CD14-positive monocyte (primary cell): ENCODE measurements at regions not wholly inside any gene's neighbourhood (a gene's known extent, or its start where the extent isn't known, plus 50 kb on each side); places are given as distances from the start of the nearest gene placed in this dataset.

Source experiments
- DNase-seq, 3 donors: peaks; one replicate each; pipeline ENCODE4 v3.0.0-alpha.2; 2011 to 2022
- H2AFZ ChIP-seq: 2 replicates; pipeline ENCODE4 v1.6.0; 2012; ENCODE audit warnings: mild to moderate bottlenecking, low read depth, low read length, inconsistent platforms; ENCODE audit not compliant: insufficient read depth, poor library complexity, severe bottlenecking
- H3K27ac ChIP-seq, 2 donors: 1 replicate in 1 of 2; 2 replicates in 1 of 2; pipeline ENCODE4 v1.5.1; 2012 to 2013; ENCODE audit warnings: low read length in 2 of 2, control low read depth in 1 of 2, inconsistent platforms in 1 of 2, low read depth in 1 of 2, mild to moderate bottlenecking in 1 of 2
- H3K27me3 ChIP-seq, 2 donors: one replicate each; pipeline versions ENCODE4 v1.6.0 to v1.6.1; 2011 to 2013; ENCODE audit warnings: low read length in 2 of 2; ENCODE audit not compliant: control insufficient read depth in 2 of 2, insufficient read depth in 2 of 2
- H3K36me3 ChIP-seq, 2 donors: replicated peaks in 1 of 2; 1 replicate in 1 of 2; 2 replicates in 1 of 2; pipeline versions ENCODE4 v1.5.1 to v1.6.1; 2012 to 2013; ENCODE audit warnings: low read length in 2 of 2, control low read depth in 1 of 2, inconsistent platforms in 1 of 2, mild to moderate bottlenecking in 1 of 2; ENCODE audit not compliant: insufficient read depth in 2 of 2, control insufficient read depth in 1 of 2
- H3K4me1 ChIP-seq, 2 donors: 1 replicate in 1 of 2; 2 replicates in 1 of 2; pipeline versions ENCODE4 v1.5.1 to v1.6.1; 2012 to 2013; ENCODE audit warnings: low read length in 2 of 2, control low read depth in 1 of 2, inconsistent platforms in 1 of 2, mild to moderate bottlenecking in 1 of 2, moderate library complexity in 1 of 2; ENCODE audit not compliant: insufficient read depth in 2 of 2, control insufficient read depth in 1 of 2
- H3K4me2 ChIP-seq: replicated peaks from 2 replicates; pipeline ENCODE3; 2012; ENCODE audit warnings: low read length, moderate library complexity, mild to moderate bottlenecking; ENCODE audit not compliant: poor library complexity, severe bottlenecking; ENCODE audit errors: extremely low read depth
- H3K4me3 ChIP-seq, 3 experiments: fragments of 200-600 bp in 1 of 3; sonication (generic) in 1 of 3; replicated peaks in 1 of 3; 1 replicate in 2 of 3; 2 replicates in 1 of 3; pipeline ENCODE4 v1.5.1; 2011 to 2013; ENCODE audit warnings: low read length in 3 of 3, mild to moderate bottlenecking in 3 of 3, control low read depth in 2 of 3, low read depth in 2 of 3, inconsistent platforms in 1 of 3, moderate library complexity in 1 of 3
- H3K79me2 ChIP-seq: 2 replicates; pipeline ENCODE4 v1.6.0; 2012; ENCODE audit warnings: mild to moderate bottlenecking, control low read depth, inconsistent platforms, low read length, moderate library complexity; ENCODE audit not compliant: insufficient read depth
- H3K9ac ChIP-seq: 2 replicates; pipeline ENCODE4 v1.6.0; 2017; ENCODE audit warnings: low read length, mild to moderate bottlenecking; ENCODE audit not compliant: insufficient read depth, poor library complexity, severe bottlenecking
- H3K9me3 ChIP-seq, 2 donors: replicated peaks in 1 of 2; 1 replicate in 1 of 2; 2 replicates in 1 of 2; pipeline versions ENCODE4 v1.5.1 to v1.6.1; 2012 to 2013; ENCODE audit warnings: low read length in 2 of 2, control low read depth in 1 of 2; ENCODE audit not compliant: control insufficient read depth in 1 of 2, insufficient read depth in 1 of 2
- H4K20me1 ChIP-seq: 2 replicates; pipeline ENCODE4 v1.6.0; 2012; ENCODE audit warnings: mild to moderate bottlenecking, low read length, control low read depth, moderate library complexity; ENCODE audit not compliant: insufficient read depth
- H3K27ac Mint-ChIP-seq, 7 donors: one replicate each; pipeline ENCODE4 v1.8.0; 2020; ENCODE audit warnings: mild to moderate bottlenecking in 7 of 7, mixed read lengths in 7 of 7, moderate library complexity in 6 of 7, inconsistent platforms in 2 of 7
- H3K27me3 Mint-ChIP-seq, 3 donors: one replicate each; pipeline ENCODE4 v1.8.0; 2021 to 2022; ENCODE audit warnings: low read depth in 3 of 3, mild to moderate bottlenecking in 3 of 3, mixed read lengths in 3 of 3, moderate library complexity in 3 of 3, inconsistent platforms in 1 of 3
- H3K36me3 Mint-ChIP-seq, 2 donors: one replicate each; pipeline ENCODE4 v1.8.0; 2020; ENCODE audit warnings: mixed read lengths in 2 of 2, inconsistent platforms in 1 of 2, mild to moderate bottlenecking in 1 of 2
- H3K4me1 Mint-ChIP-seq: one replicate; pipeline ENCODE4 v1.8.0; 2020; ENCODE audit warnings: mild to moderate bottlenecking, mixed read lengths
- H3K4me3 Mint-ChIP-seq, 2 donors: one replicate each; pipeline ENCODE4 v1.8.0; 2020; ENCODE audit warnings: mild to moderate bottlenecking in 2 of 2, mixed read lengths in 2 of 2, moderate library complexity in 1 of 2
- H3K9me3 Mint-ChIP-seq, 7 donors: one replicate each; pipeline ENCODE4 v1.8.0; 2020 to 2022; ENCODE audit warnings: mixed read lengths in 7 of 7, mild to moderate bottlenecking in 6 of 7, moderate library complexity in 6 of 7, inconsistent platforms in 2 of 7
- CTCF ChIP-seq: fragments of 200-600 bp; IDR thresholded peaks from one replicate; pipeline ENCODE4 v1.8.0; 2022; ENCODE audit warnings: antibody characterized with exemption, mild to moderate bottlenecking
- WGBS: methylation state at CpG from one replicate; pipeline ENCODE4 v1.1.5; 2013; ENCODE audit warnings: missing lambda C conversion rate; ENCODE audit not compliant: insufficient coverage; 5-methylcytosine and 5-hydroxymethylcytosine counted together
- intact Hi-C, 2 donors: fragments of 100-400 bp; cut with micrococcal nuclease; formaldehyde crosslinking; loops; one replicate each; pipeline versions ENCODE4 v1.15.0 to v1.15.1; 2023

DNA sequence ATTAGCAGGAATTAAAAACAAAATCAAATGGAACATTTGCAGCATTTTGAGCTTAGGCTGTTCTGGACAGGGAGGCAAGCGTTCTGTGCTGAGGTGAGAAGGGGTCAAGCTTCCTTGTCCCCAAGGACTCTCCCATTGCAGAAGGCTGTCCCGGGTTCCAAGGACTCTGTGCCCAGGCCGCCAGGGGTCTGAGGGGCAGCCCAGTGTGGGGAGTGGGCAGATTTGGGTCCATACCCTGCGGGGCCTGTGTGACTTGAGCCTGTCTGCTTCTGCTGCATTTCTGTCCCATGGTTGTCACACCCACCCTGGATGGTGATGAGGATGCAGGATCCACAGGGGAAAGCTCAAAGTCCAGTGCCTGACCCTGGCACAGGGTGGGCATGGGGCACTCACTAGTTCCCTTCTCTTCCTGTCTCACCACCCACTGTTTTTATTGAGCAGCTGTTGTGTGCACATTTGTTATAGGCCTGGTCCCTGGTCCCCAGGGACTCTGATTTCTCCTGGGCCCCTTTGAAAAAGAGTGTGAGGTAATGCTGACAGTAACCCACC is 211.4 kb upstream of the HS6ST1 start:
- Histone ChIP-seq H3K4me3 (no peak overlapping the region), H3K36me3 (no peaks in the 10 kb centered on the region), H3K27me3 (no peaks in the 10 kb centered on the region), H3K4me1 (no peaks in the 10 kb centered on the region), H3K79me2 (no peaks in the 10 kb centered on the region), H2AFZ (no peak overlapping the region), H3K9me3 (no peaks in the 10 kb centered on the region), H3K9ac (no peak overlapping the region), H4K20me1 (no peaks in the 10 kb centered on the region), H3K27ac (no peak overlapping the region), H3K4me2 (no peak overlapping the region)
- Mint-ChIP-seq H3K27me3 (peaks cover 0 to 4% (median 1%) of the 10 kb centered on the region in 3 donors), H3K36me3 (no peaks in the 10 kb centered on the region), H3K4me3 (no peak overlapping the region), H3K27ac (peak overlapping the region in 1 of 7 donors; percentile 22), H3K4me1 (peaks cover 12% of the 10 kb centered on the region), H3K9me3 (peaks cover 0 to 2% (median 0%) of the 10 kb centered on the region in 7 donors)
- DNase-seq: no peak
- TF ChIP-seq CTCF: no peak
- intact Hi-C loops: loop anchor here in 1 of 2 donors (5.0 kb wide), 1 partner anchor 208 kb away; no protein-coding TSS in a partner anchor
- WGBS: 95% methylated on average over 3 of the region's 4 CpGs

DNA sequence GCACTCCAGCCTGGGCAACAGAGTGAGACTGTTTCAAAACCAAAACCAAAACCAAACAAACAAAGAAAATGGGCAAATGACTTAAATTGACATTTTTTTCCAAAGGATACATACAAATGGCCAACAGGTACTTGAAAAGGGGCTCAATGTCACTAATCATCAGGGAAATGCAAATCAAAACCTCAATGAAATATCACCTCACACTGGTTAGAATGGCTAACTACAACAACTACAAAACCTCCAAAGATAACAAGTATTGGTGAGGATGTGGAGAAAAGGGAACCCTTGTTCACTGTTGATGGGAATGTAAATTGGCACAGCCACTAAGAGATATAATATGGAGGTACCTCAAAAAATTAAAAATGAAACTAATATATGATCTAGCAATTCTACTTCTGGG is 213.2 kb upstream of the HS6ST1 start:
- Histone ChIP-seq H3K27ac (no peak overlapping the region), H3K4me1 (no peaks in the 10 kb centered on the region), H3K4me2 (no peak overlapping the region), H3K27me3 (no peaks in the 10 kb centered on the region), H3K79me2 (no peaks in the 10 kb centered on the region), H4K20me1 (no peaks in the 10 kb centered on the region), H3K9me3 (no peaks in the 10 kb centered on the region), H2AFZ (no peak overlapping the region), H3K9ac (no peak overlapping the region), H3K4me3 (no peak overlapping the region), H3K36me3 (no peaks in the 10 kb centered on the region)
- H3K36me3 Mint-ChIP-seq: no peaks in the 10 kb centered on the region
- H3K9me3 Mint-ChIP-seq: peaks cover 0 to 2% (median 0%) of the 10 kb centered on the region in 7 donors
- H3K4me3 Mint-ChIP-seq: no peak overlapping the region
- peak overlapping the region in 1 of 7 donors; percentile 16 for H3K27ac Mint-ChIP-seq
- peaks cover 0 to 6% (median 1%) of the 10 kb centered on the region in 3 donors for H3K27me3 Mint-ChIP-seq
- DNase-seq: peak in 1 of 3 donors; percentile 18
- peaks cover 12% of the 10 kb centered on the region for H3K4me1 Mint-ChIP-seq
- TF ChIP-seq CTCF: peak; percentile 25
- intact Hi-C loops: loop anchor here in 1 of 2 donors (5.0 kb wide), 1 partner anchor 210 kb away; no protein-coding TSS in a partner anchor
